ENCODE measurements at regions not wholly inside any gene's neighbourhood (a gene's known extent, or its start where the extent isn't known, plus 50 kb on each side); places are given as distances from the start of the nearest gene placed in this dataset.
"Not testable (repeated sequence)": the region's sequence is repeated elsewhere in the genome, so short reads cannot be mapped to it uniquely, and the experiment has no call there.

DNA sequence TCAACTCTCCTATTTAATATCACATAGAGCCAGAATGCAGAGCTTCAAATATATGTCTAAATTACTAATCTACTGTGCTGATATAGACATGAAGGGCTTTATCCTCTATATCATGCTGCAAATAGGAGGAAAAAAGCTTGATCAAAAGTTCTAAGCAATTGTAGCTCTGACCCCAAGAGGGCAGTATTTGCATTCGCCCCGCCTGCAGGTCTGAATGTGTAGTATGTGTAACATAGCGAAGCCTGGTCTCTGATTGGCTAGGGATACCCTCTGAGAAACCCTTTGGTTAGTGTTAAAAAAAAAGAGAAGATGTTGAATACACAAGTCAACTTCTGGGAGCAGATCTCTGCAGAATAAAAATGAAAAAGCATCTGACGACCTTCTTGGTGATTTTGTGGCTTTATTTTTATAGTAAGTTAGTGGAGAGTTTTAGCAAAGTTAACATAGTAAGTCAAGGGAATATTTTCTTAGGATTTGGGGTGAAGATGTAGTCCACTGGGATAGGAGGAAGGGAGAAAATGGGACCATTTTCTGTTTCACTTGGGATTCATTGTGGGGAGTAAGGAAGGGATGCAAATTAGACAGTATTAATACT lies 151.6 kb upstream of the OR4E1 start:
- H3K4me1 ChIP-seq = no peaks in the 10 kb centered on the region
- intact Hi-C loops (cut with DNase I) = no loop called here
- H3K9me3 ChIP-seq = peaks cover 0 to under 1% (median 0%) of the 10 kb centered on the region in 11 donors
- H3K27me3 ChIP-seq = peaks cover 0 to 15% (median 0%) of the 10 kb centered on the region in 7 donors
- ATAC-seq (no peak), DNase-seq (no peak)
- H3K36me3 ChIP-seq = no peaks in the 10 kb centered on the region
- whole genome bisulfite sequencing, 2 donors = 8 to 11% methylated on average over 4 of the region's 4 CpGs
- no peak overlapping the region for H3K27ac ChIP-seq
- H3K4me3 ChIP-seq = no peak overlapping the region
- TF ChIP-seq CTCF (IDR thresholded peaks at IDR 0.05) = peak in 3 of 9 donors; percentile 11 to 48 (median 25)

- no peaks in the 10 kb centered on the region for H3K36me3 ChIP-seq
- H3K4me3 ChIP-seq = no peak overlapping the region
- no peaks in the 10 kb centered on the region for H3K4me1 ChIP-seq
- DNase-seq = no peak
- intact Hi-C loops (cut with DNase I) = no loop called here
- no peak overlapping the region for H3K27ac ChIP-seq
- TF ChIP-seq CTCF (IDR thresholded peaks at IDR 0.05) = no peak
- H3K9me3 ChIP-seq = peaks cover 0 to 19% (median 0%) of the 10 kb centered on the region in 11 donors
- peaks cover 0 to 6% (median 0%) of the 10 kb centered on the region in 7 donors for H3K27me3 ChIP-seq
- ATAC-seq = no peak
Observed at GRCh38 chr14:21822109-21822508, 148.5 kb upstream of the OR4E1 start.

- ATAC-seq (no peak), DNase-seq (no peak)
- no peak for TF ChIP-seq CTCF (IDR thresholded peaks at IDR 0.05)
- H3K27me3 ChIP-seq = peaks cover 0 to 2% (median 0%) of the 10 kb centered on the region in 7 donors
- peaks cover 0 to 33% (median 12%) of the 10 kb centered on the region in 11 donors for H3K9me3 ChIP-seq
- H3K4me1 ChIP-seq = no peaks in the 10 kb centered on the region
- no peak overlapping the region for H3K4me3 ChIP-seq
- no peak overlapping the region for H3K27ac ChIP-seq
- intact Hi-C loops (cut with DNase I) = no loop called here
- 0% methylated on average over 1 of the region's 1 CpG for WGBS, 2 donors
- no peaks in the 10 kb centered on the region for H3K36me3 ChIP-seq
Observed at GRCh38 chr14:21820631-21821030, 147.0 kb upstream of the OR4E1 start.

DNA sequence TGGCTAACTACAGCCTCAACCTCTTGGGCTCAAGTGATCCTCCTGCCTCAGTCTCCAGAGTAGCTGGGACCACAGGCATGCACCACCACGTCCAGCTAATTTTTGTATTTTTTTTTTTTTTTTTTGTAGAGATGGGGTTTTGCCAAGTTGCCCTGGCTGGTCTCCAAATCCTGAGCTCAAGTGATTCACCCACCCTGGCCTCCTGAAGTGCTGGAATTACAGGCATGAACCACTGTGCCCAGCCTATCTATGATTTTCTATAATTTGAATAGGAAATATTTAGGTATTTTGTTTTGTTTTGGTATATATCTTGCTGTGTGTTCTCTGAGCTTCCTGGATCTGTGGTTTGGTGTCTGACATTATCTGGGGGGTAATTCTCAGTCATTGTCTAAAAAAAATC lies 146.3 kb upstream of the OR4E1 start:
- H3K4me1 ChIP-seq; DNase-seq; H3K4me3 ChIP-seq; H3K36me3 ChIP-seq; intact Hi-C loops (cut with DNase I); H3K27me3 ChIP-seq; ATAC-seq; H3K27ac ChIP-seq: not testable (repeated sequence)
- 24 to 38% methylated on average over 1 of the region's 1 CpG for WGBS, 2 donors
- peaks cover 0 to 39% (median 12%) of the 10 kb centered on the region in 11 donors for H3K9me3 ChIP-seq

DNA sequence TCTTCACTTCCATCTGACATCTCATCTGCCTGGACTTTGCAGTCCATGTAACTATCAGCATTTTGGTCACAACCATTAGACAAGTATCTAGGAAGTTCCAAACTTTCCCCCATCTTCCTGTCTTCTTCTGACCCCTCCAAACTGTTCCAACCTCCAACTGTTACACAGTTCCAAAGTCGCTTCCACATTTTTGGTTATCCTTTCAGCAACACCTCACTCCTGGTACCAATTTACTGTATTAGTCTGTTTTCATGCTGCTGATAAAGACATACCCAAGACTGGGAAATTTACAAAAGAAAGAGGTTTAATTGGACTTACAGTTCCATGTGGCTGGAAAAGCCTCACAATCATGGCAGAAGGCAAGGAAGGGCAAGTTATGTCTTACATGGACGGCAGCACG lies 143.4 kb upstream of the OR4E1 start:
- H3K27me3 ChIP-seq; DNase-seq; H3K27ac ChIP-seq; H3K4me1 ChIP-seq; H3K4me3 ChIP-seq; H3K36me3 ChIP-seq; ATAC-seq; intact Hi-C loops (cut with DNase I): not testable (repeated sequence)
- H3K9me3 ChIP-seq = peaks cover 0 to 41% (median 12%) of the 10 kb centered on the region in 11 donors
- WGBS, 2 donors = 84 to 90% methylated on average over 3 of the region's 3 CpGs
